GM21423 (cell line): ENCODE measurements at regions not wholly inside any gene's neighbourhood (a gene's known extent, or its start where the extent isn't known, plus 50 kb on each side); places are given as distances from the start of the nearest gene placed in this dataset.
"Not testable (repeated sequence)": the region's sequence is repeated elsewhere in the genome, so short reads cannot be mapped to it uniquely, and the experiment has no call there.

Experiments
- ATAC-seq: cut with Tn5 transposase; IDR thresholded peaks from one replicate; pipeline ENCODE4 v1.9.1; 2021; ENCODE audit warnings: mild to moderate bottlenecking, moderate library complexity; ENCODE audit not compliant: unreplicated experiment

DNA sequence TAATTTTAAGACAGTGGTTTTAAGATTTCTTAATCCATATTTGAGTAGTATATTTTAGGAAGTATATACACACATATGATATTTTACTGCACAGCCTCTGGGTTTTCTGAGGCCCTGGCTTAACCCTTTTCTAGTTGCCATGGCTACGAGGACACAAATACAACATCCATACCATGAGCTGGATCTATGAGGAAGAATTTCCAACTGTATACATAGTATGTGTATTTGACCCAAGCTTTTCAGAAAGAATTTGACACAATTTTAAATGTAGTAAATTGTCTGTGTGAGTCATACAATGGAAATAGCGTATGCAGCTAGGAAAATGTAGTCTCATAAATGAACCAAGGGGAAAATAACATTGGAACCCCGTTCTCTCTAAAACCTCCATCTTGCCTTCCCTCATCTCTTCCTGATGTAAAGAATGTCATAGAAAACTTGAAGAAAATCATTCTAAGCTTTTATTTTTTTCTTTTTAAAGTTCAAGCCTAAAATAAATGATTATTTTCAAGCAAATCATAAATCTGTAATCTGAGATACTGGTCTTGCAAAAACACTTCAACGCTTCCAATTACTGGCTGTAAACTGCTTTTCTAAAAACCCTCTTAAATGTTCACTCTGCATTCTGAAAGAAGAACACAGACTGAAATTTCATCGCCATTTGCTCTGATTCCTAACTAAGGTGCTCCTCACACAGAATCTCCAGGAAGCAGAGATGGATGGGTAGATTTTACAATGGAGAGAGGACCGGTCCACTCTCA, 172.4 kb downstream of the LACC1 start:
- ATAC-seq = no peak

DNA sequence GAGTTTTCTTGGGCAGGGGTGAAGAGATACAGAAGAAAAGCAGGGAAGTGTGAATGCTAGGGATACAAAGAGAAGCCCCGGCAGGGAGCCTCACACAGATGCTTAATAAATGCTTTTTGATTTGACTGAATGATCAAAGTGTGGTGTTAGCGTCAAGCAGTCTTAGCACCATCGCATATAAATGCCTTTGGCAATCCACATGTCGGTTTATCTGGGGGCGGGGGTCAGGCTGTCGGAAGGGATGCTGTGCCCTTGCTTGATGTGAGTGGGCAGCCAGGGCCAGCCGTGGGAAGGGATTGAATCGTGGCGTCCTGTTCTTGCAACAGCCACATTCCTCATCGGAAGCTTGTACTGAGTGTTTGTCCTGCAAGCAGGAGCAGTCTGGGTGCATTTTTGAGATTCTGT, 173.1 kb downstream of the LACC1 start:
- ATAC-seq = no peak

DNA sequence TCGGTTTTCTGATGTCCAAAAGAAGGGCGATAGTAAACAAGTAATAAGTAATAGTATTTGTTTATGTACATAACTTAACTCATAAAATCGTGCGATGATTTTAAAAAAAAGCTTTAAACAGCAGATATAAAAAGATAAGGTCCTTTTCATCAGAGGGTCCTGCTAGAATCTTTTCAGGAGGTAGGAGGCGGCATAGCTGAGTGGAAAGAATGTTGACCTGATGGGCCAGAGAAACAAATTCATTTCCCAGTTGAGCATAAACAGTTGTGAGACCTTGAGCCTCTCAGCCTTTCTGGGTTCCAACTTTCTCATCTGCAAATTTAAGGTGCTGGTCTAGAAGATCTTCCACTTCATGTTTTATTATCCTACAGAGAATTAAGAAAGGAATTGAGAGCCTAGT, 173.5 kb downstream of the LACC1 start:
- ATAC-seq = no peak

DNA sequence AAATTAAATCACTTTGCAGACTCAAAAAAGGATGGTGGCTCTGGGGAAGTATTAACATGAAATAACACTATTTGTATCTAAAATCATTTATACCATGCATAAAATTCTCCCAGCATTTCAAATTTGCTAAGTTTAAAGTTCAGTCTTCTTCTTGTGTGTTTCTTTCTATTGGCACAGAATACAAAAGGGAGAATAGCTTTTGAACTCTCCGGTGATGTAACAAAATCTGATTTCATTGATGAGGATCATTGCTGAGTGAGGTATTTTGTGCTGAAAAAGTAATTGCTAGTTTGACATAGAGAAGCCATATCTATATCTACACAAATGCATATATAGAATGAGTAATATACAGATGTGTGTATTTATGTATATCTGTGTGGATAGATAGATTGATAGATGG, 174.8 kb downstream of the LACC1 start:
- no peak for ATAC-seq

DNA sequence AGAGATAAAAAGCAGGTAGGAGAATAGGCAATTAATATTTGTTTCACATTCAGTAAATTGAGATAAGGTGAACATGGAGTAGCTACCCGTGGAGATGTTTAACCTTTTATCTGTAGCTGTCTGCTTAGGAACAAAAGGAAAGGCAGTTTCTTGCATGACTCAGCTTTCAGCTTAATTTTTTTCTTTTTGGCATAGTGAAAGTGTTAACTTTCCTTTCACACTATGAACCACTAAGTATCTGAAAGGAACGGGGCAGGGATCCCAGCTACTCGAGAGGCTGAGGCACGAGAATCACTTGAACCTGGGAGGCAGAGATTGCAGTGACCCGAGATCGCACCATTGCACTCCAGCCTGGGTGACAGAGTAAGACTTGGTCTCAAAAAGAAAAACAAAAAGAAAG, 176.0 kb downstream of the LACC1 start:
- not testable (repeated sequence) for ATAC-seq

DNA sequence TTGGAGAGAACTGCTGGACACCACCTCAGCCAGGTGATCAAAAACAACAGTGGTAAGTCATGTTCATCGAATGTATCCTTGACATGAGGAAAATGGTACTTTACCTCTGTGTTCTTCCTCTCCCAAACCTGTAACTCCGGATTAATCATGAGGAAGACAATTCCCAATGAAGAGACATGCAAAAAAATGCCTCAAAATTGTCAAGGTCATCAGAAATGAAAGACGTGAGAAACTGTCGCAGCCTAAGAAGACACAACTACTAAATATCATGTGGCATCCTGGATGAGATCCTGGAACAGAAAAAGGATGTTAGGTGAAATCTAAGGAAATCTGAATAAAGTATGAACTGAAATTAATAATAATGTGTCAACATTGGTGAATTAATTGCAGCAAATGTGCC, 178.4 kb downstream of the LACC1 start:
- no peak for ATAC-seq

DNA sequence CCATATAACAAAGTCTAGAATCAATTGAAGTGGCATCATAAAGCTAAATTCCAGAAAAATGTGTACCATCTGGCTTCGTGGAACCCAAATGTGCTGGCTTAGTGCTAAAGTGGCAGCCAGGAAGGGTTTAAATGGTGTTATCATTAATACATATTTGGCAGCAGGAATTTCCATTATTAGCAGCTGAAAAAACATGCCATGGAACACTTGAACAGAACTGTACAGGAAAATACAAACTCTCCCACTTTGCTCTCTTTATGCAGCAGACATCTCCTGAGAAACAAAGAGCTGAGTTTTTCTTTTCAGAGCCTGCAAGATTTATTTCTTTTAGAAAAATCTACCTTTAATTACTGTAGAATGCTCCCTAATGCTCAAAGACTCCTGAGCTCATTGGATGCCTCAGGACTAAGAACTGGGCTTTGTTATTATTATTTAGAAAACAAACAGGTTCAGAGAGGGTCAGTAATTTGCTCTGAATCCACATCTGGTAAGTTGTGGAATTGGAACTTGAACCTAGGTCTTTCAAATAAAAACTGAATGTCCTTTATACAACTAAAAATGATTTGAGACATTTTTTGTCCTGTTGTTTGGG, 179.0 kb downstream of the LACC1 start:
- no peak for ATAC-seq

DNA sequence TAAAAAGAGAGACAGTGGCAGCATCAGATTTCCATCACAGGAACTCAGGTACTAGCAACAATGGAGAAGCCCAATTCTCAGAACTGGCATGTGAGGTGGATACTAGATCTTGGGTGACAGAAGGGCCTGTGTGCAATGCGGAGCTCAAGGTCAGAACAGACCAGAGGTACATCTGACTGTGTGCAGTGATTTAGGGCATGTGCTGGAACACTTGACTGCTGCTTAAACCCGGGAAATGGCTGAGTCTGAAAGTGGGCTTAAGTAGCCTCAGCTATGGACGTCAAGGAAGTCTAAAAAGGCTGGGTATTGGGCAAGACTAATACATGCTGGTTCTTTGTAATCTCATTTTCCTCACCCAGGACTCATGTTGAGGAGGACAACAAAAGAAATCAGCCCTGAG, 182.2 kb downstream of the LACC1 start:
- no peak for ATAC-seq

DNA sequence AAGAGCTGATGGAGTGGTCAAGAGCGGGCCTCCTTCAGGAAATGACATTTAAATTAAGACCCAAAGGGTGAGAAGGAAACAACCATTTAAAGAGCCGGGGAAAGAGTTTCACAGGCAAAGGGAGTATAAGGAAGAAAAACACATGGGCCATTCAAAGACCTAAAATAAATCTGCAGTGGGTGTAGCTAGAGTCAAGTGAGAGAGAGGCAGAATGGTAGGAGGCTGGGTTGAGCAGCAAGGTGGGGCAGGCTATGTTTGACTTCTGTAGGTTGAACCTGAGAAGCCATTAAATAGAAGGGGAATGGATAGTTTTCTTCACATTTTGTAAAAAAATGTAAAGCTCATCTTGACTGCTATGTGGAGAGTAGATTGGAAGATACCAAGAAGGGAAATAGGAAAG, 183.8 kb downstream of the LACC1 start:
- ATAC-seq = no peak

DNA sequence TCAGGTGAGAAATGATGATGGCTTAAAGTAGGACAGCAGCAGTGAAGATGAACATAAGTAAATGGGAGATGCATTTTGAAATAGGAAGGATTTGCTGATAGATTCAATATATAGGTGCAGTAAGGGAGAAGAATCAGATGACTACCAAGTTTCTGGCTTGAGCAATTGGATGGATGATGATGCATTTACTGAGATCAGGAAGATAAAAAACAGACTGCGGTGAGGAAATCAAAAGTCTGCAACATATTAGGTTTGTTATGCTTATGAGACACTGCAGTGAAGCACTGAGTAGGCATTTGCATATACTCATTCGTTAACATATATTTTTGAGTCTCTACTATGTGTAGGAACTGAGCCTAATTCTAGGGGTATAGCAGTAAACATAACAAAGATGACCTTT, 184.2 kb downstream of the LACC1 start:
- ATAC-seq = no peak

DNA sequence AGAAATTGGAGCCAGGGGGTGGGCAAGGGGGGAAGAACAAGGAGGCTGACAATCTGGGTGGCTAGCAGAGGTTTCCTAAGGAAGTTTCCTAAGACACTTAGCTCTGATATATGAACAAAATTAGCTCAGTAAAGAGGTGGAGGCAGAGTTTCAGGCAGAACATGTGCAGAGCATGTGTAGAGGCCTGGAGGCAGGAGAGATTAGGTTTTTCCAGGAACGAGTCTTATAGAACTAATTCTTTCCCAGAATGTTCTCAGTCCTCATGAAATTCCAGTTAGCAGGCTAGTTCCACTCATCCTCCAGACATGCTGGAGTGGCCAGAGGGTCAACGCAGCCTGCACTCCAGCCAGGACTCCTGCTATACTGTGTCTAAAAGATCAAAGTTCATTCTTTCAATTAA, 184.7 kb downstream of the LACC1 start:
- no peak for ATAC-seq

DNA sequence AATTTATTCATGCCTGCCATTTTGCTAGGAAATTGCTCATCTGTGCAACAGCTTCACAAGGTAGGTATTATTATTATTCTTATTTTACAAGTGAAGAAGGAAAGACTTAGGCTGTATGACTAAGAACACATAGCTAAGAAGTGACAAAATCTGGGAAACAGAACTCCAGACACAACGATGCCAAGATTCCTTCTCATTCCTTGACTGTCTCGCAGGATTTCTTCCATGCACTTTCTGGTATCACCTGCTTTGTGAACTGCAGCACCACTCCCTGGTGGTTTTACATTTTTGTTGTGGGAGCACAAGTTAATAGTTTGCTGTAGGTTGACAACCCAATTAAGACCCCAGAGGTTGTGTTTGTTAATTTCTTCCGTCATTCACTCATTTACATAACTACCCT, 188.5 kb downstream of the LACC1 start:
- ATAC-seq = no peak

DNA sequence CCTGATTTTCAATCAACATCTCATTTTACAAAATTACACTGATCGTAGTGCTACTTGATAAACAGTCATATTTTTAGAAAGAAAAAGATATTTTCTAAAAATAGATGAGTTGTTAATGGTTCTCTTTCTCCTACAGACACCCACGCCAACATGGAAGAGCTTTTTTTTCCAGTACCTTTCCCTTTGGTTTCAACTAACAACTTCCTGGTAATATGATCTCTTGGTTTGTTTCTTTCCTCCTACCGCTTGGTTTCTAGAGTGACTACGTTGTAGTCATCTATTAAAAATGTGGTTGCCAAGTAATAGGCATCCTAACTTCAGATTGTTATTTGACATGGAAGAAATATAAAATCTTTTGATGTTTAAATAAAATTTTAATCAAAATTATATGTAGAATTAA, 189.0 kb downstream of the LACC1 start:
- no peak for ATAC-seq

DNA sequence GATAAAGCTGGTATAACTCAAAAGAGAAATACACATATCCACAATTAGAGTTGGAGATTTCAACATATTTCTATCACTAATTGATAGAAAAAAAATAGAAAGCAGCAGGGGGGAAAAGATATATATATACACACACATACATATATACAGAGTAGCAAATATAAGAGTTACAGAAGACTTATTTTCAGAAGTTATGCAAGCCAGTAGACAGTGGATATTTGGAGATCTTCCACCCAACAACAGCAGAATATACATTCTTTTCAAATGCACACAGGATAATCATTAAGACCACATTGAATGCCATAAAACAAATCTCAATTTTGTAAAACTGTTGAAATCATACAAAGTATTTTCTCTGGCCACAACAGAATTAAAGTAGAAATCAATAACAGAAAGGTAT, 192.8 kb downstream of the LACC1 start:
- no peak for ATAC-seq

DNA sequence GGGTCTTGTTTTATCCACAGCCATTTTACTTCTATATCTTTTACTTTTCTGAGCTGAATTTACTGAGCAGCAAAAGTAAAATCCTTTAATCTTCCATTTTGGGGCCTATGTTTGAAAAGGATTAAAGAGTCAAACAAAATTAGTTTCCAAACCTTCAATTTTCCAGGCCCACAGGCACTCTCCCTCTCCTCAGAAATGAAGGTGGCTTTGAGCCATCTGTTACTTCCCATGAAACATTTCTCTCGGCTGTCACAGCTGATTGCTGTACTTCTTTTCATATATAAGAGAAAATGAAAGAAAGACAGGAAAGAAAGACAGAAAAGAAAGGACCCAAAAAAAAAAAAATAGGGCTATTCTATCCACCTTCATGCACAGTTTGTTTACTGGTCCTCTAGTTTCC, 194.9 kb downstream of the LACC1 start:
- no peak for ATAC-seq

DNA sequence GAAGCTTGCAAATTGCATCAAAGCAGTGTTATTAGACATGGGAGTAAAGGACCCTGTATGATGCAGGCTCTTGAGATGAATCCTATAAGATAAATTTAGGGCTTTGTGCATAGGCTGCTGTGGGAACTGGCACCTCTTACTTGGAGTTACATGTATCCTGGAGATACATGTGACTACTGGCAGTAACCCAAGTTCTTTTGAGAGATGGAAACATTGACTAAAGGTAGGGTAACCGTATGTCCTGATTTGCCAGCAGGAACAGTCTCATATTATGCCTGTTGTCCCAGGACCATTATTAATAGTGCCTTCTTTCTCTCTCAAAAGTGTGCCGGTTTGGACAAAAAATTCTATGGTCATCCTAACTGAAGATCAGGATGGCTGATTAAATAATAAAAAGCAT, 195.4 kb downstream of the LACC1 start:
- no peak for ATAC-seq

DNA sequence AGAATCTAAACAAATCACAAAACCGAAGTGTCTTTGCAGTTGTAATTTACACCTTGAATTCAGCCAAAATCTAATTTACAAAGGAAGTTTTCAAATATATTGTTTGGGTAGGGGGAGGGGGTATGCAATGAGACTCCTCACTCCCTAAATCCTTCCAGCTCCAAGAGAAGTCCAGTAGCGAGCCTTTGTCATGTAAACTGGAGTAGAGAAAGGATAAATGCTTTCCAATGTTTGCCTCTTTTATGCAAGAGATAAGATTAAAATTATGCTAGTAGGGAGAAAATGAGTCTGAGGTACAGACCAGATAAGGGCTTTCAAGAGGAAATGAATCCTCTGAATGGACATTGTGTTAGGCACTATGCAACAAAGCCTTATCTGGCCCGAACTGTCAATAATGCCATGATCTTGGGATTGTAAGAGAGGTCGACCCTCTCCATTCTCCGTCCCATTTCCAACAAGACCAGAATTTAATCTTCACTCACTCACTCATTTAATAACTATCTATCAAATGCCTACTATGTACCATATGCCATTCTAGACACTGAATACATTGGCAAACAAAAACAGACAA, 199.2 kb downstream of the LACC1 start:
- no peak for ATAC-seq

DNA sequence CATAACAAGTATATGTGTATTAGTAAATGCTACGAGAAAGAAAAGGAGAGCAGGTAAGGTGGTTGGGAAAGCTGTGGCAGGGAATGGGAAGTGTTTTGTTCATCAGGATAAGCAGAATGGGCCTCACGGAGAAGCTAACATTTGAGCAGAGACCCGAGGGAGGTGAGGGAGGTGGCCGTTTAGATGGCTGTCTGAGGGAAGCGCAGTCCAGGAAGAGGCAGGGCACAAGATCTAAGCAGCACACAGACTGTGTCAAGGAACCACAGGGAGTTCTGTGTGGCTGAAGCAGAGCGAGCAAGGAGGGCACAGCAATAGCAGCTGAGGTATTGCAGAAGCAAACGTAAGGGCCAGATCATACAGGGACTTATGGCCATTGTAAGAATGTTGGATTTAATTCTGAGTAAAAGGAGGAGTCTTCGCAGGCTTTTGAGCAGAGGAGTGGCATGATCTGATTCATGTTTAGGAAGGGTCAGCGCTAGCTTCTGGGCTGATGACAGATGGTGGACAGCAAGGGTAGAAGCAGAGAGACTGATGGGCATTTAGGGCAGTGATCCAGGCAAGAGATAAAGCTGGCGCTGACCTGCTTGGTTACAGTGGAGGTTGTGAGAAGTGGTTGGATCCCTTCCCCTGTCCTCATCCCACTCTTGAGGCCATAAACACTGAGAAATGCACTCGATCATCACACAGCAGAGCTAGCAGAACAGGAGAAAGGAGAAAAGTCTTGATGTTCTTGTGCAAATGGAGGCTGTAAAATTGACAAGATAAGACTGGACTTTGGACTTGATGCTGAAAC, 199.9 kb downstream of the LACC1 start:
- ATAC-seq = no peak

DNA sequence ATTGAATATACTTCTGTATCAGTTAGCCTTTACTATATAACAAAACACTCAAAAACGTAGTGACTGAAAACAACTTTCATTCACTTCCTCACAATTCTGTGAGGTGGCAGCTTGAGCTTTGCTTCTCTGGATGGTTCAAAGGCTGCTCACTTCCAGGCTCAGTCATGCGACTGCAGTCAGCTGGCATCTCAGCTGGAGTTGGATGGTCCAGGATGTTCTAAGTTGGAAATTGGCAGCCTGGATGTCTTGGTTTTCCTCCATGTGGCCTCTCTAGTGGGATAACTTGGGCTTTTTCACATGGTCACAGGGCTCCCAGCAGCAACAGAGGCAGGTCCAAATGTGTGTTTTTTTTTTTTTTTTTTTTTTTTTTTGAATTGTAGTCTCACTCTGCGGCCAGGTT, 204.4 kb downstream of the LACC1 start:
- no peak for ATAC-seq

DNA sequence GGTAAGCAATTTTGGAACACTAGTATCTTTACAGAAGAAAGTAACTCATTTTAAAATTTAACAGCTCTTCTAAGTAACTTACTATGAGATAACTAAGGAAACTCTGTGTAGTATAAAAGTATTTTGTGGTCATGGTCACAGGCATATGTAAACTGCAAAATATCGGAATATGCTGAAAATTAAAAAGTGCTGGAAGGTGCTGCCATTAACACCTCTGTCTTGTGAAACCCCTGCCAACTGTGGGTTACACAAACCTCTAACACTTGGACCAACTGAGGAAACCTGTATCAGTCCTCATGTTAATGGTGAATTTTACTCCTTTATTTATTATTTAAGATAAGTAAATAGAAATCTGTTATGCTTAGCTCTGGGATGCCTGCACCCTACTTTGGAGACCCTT, 206.7 kb downstream of the LACC1 start:
- ATAC-seq = no peak

DNA sequence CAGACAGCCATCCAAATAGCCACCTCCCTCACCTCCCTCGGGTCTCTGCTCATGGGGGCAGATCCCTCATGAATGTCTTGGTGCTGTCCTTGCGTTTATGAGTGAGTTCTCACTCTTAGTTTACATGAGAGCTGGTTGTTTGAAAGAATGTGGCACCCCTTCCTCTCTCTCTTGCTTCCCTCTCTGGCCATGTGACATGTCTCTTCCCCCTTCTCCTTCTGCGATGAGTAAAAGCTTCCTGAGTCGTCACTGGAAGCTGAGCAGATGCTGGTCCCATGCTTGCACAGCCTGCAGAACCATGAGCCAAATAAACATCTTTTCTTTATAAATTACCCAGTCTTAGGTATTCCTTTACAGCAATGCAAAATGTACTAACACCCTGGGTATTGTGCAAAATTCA, 208.7 kb downstream of the LACC1 start:
- ATAC-seq = no peak

DNA sequence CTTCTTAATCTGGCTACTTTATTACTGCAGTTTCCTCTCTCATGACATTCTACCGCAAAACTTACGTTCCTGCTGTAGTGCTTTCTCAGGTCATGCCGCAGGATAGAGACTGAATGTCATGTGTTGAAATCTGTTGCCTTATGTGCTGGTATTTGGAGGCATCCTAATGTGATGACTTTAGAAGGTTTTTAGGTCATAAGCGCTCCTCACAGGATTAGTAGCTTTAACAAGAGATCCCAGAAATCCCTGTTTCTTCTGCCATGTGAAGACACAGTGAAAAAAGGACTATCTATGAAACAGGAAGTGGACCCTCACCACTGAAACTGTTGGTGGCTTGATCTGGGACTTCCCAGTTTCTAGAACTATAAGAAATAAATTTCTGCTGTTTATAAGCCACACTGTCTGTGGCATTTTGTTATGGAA, 209.3 kb downstream of the LACC1 start:
- ATAC-seq = no peak
